SU-DHL-6 (cell line): ENCODE measurements at regions not wholly inside any gene's neighbourhood (a gene's known extent, or its start where the extent isn't known, plus 50 kb on each side); places are given as distances from the start of the nearest gene placed in this dataset.

Experiments used
- EZH2phosphoT487 ChIP-seq: fragments of 200-600 bp; sonication (generic), shearing (Covaris generic); conservative IDR thresholded peaks from 2 replicates; pipeline ENCODE4 v1.6.1; 2018; ENCODE audit warnings: mild to moderate bottlenecking, antibody characterized with exemption, low read length, moderate library complexity, mixed read lengths
- TF ChIP-seq, protein P1 (sequence below): fragments of 200-600 bp; sonication (generic); IDR thresholded peaks from one replicate; pipeline ENCODE4 v1.5.1; 2017; ENCODE audit warnings: antibody characterized with exemption, mild to moderate bottlenecking, low read length, moderate library complexity; ENCODE audit not compliant: insufficient read depth, poor library complexity, severe bottlenecking

DNA sequence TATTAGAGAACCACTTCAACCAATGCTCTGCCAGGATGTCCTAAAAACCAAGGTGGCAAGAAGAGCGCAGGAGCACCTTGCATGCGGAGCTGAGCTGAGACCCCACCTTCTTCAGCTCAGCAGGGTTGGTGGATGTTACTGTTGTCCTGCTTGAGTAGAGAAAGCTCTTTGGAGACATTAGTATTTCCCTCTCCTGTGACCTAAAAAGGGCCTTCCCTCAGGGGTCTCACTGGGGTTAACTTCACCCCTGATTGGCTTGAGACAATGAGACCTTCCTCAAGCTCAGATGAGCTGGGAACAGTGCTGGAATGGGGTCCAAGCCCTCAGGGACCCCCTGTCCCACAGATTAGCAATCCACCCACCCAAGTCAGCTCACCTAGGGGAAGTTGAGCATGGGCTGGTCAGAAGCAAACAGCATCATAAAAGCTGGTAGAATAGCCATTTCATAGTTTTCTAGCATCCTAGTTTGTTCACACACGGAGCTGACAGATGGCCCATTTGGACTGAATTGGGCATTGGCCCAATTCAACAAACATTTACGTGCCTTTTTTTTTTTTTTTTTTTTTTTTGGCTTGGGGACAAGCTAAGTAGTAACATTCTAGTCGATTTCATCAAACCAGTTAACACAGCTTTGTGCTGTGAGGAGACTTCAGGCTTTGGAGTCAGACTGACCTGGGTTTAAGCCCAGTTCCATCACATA, 100.6 kb upstream of the HABP2 start:
- no peak for TF ChIP-seq EZH2phosphoT487
- TF ChIP-seq, protein P1, sequence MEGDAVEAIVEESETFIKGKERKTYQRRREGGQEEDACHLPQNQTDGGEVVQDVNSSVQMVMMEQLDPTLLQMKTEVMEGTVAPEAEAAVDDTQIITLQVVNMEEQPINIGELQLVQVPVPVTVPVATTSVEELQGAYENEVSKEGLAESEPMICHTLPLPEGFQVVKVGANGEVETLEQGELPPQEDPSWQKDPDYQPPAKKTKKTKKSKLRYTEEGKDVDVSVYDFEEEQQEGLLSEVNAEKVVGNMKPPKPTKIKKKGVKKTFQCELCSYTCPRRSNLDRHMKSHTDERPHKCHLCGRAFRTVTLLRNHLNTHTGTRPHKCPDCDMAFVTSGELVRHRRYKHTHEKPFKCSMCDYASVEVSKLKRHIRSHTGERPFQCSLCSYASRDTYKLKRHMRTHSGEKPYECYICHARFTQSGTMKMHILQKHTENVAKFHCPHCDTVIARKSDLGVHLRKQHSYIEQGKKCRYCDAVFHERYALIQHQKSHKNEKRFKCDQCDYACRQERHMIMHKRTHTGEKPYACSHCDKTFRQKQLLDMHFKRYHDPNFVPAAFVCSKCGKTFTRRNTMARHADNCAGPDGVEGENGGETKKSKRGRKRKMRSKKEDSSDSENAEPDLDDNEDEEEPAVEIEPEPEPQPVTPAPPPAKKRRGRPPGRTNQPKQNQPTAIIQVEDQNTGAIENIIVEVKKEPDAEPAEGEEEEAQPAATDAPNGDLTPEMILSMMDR = no peak
